GM19099 (cell line): ENCODE measurements at regions not wholly inside any gene's neighbourhood (a gene's known extent, or its start where the extent isn't known, plus 50 kb on each side); places are given as distances from the start of the nearest gene placed in this dataset.

Experiments
- POLR2A ChIP-seq: IDR thresholded peaks from 3 replicates; pipeline ENCODE4 v1.6.1; 2011; ENCODE audit warnings: low read depth; ENCODE audit not compliant: insufficient read length; ENCODE audit errors: extremely low read depth

GRCh38 chr13:82654861-82655855, 1227.1 kb downstream of the SLITRK1 start:
- TF ChIP-seq POLR2A, result no peak

GRCh38 chr13:82654143-82654542, 1228.1 kb downstream of the SLITRK1 start:
- TF ChIP-seq POLR2A, result no peak

GRCh38 chr13:82647540-82647939, 1234.7 kb downstream of the SLITRK1 start:
- TF ChIP-seq POLR2A, result no peak

GRCh38 chr13:82636119-82636518, 1246.2 kb downstream of the SLITRK1 start:
- TF ChIP-seq POLR2A, result no peak

- TF ChIP-seq POLR2A, result no peak
Observed at GRCh38 chr13:82634946-82635345, 1247.3 kb downstream of the SLITRK1 start.

- TF ChIP-seq POLR2A, result no peak
Observed at GRCh38 chr13:82627183-82627582, 1255.1 kb downstream of the SLITRK1 start.

- TF ChIP-seq POLR2A, result no peak
Observed at GRCh38 chr13:82625717-82626116, 1256.6 kb downstream of the SLITRK1 start.

GRCh38 chr13:82615043-82615442, 1267.2 kb downstream of the SLITRK1 start:
- no peak for TF ChIP-seq POLR2A

- TF ChIP-seq POLR2A, result no peak
Observed at GRCh38 chr13:82614086-82614485, 1268.2 kb downstream of the SLITRK1 start.

- TF ChIP-seq POLR2A, result no peak
Observed at GRCh38 chr13:82606008-82606407, 1276.3 kb downstream of the SLITRK1 start.

- no peak for TF ChIP-seq POLR2A
Observed at GRCh38 chr13:82597747-82598146, 1284.5 kb downstream of the SLITRK1 start.

GRCh38 chr13:82593239-82593638, 1289.0 kb downstream of the SLITRK1 start:
- no peak for TF ChIP-seq POLR2A

- TF ChIP-seq POLR2A, result no peak
Observed at GRCh38 chr13:82571653-82572052, 1310.6 kb downstream of the SLITRK1 start.

GRCh38 chr13:82569581-82569980, 1312.7 kb downstream of the SLITRK1 start:
- no peak for TF ChIP-seq POLR2A

- TF ChIP-seq POLR2A, result no peak
Observed at GRCh38 chr13:82566864-82567263, 1315.4 kb downstream of the SLITRK1 start.

- no peak for TF ChIP-seq POLR2A
Observed at GRCh38 chr13:82565201-82565600, 1317.1 kb downstream of the SLITRK1 start.
